ENCODE measurements at regions not wholly inside any gene's neighbourhood (a gene's known extent, or its start where the extent isn't known, plus 50 kb on each side); places are given as distances from the start of the nearest gene placed in this dataset.
"Not testable (repeated sequence)": the region's sequence is repeated elsewhere in the genome, so short reads cannot be mapped to it uniquely, and the experiment has no call there.

- Histone ChIP-seq H3K4me1 (ENCODE audit: control insufficient read depth, insufficient read depth, low read length) (no peaks in the 10 kb centered on the region), H3K27me3 (ENCODE audit: control insufficient read depth, insufficient read depth, low read length, poor library complexity, severe bottlenecking) (no peaks in the 10 kb centered on the region), H3K36me3 (ENCODE audit: control insufficient read depth, insufficient read depth, low read length) (no peaks in the 10 kb centered on the region), H3K27ac (ENCODE audit: insufficient read depth, low read depth, low read length, poor library complexity, severe bottlenecking) (no peak overlapping the region), H3K9me3 (ENCODE audit: control insufficient read depth, low read length) (no peaks in the 10 kb centered on the region), H3K4me3 (ENCODE audit: insufficient read depth, low read depth, low read length) (no peak overlapping the region)
- 90 to 96% methylated on average over 3 of the region's 3 CpGs for WGBS, 2 experiments
These were observed 140.6 kb upstream of the HSF2 start for GRCh38 chr6:122258839-122259238.

GRCh38 chr6:122264557-122264956 lies 134.9 kb upstream of the HSF2 start:
- WGBS, 2 experiments: 26 to 34% methylated on average over 2 of the region's 2 CpGs

GRCh38 chr6:122265755-122266154 lies 133.7 kb upstream of the HSF2 start:
- H3K9me3 ChIP-seq (ENCODE audit: control insufficient read depth, low read length): no peaks in the 10 kb centered on the region
- H3K27ac ChIP-seq (ENCODE audit: insufficient read depth, low read depth, low read length, poor library complexity, severe bottlenecking): no peak overlapping the region
- peaks cover 3% of the 10 kb centered on the region for H3K4me1 ChIP-seq (ENCODE audit: control insufficient read depth, insufficient read depth, low read length)
- 92 to 100% methylated on average over 1 of the region's 1 CpG for WGBS, 2 experiments
- no peaks in the 10 kb centered on the region for H3K27me3 ChIP-seq (ENCODE audit: control insufficient read depth, insufficient read depth, low read length, poor library complexity, severe bottlenecking)
- no peaks in the 10 kb centered on the region for H3K36me3 ChIP-seq (ENCODE audit: control insufficient read depth, insufficient read depth, low read length)
- H3K4me3 ChIP-seq (ENCODE audit: insufficient read depth, low read depth, low read length): no peak overlapping the region

More at GRCh38 chr6:122264557-122264956, 134.9 kb upstream of the HSF2 start:
- no peak overlapping the region for H3K27ac ChIP-seq (ENCODE audit: insufficient read depth, low read depth, low read length, poor library complexity, severe bottlenecking)
- H3K27me3 ChIP-seq (ENCODE audit: control insufficient read depth, insufficient read depth, low read length, poor library complexity, severe bottlenecking): no peaks in the 10 kb centered on the region
- H3K9me3 ChIP-seq (ENCODE audit: control insufficient read depth, low read length): no peaks in the 10 kb centered on the region
- no peak overlapping the region for H3K4me3 ChIP-seq (ENCODE audit: insufficient read depth, low read depth, low read length)
- no peaks in the 10 kb centered on the region for H3K36me3 ChIP-seq (ENCODE audit: control insufficient read depth, insufficient read depth, low read length)
- H3K4me1 ChIP-seq (ENCODE audit: control insufficient read depth, insufficient read depth, low read length): peaks cover 3% of the 10 kb centered on the region

GRCh38 chr6:122268394-122268793 lies 131.1 kb upstream of the HSF2 start:
- Histone ChIP-seq H3K27me3 (ENCODE audit: control insufficient read depth, insufficient read depth, low read length, poor library complexity, severe bottlenecking) (no peaks in the 10 kb centered on the region), H3K27ac (ENCODE audit: insufficient read depth, low read depth, low read length, poor library complexity, severe bottlenecking) (no peak overlapping the region), H3K36me3 (ENCODE audit: control insufficient read depth, insufficient read depth, low read length) (no peaks in the 10 kb centered on the region), H3K4me3 (ENCODE audit: insufficient read depth, low read depth, low read length) (no peak overlapping the region), H3K9me3 (ENCODE audit: control insufficient read depth, low read length) (no peaks in the 10 kb centered on the region), H3K4me1 (ENCODE audit: control insufficient read depth, insufficient read depth, low read length) (peaks cover 3% of the 10 kb centered on the region)
- WGBS, 2 experiments: 100% methylated on average over 1 of the region's 2 CpGs; no CpG with 5 or more reads in 1 of the 2 experiments

- WGBS, 2 experiments: 81 to 100% methylated on average over 1 of the region's 1 CpG
- H3K4me1 ChIP-seq (ENCODE audit: control insufficient read depth, insufficient read depth, low read length): no peaks in the 10 kb centered on the region
- no peaks in the 10 kb centered on the region for H3K27me3 ChIP-seq (ENCODE audit: control insufficient read depth, insufficient read depth, low read length, poor library complexity, severe bottlenecking)
- no peaks in the 10 kb centered on the region for H3K9me3 ChIP-seq (ENCODE audit: control insufficient read depth, low read length)
- no peak overlapping the region for H3K27ac ChIP-seq (ENCODE audit: insufficient read depth, low read depth, low read length, poor library complexity, severe bottlenecking)
- no peaks in the 10 kb centered on the region for H3K36me3 ChIP-seq (ENCODE audit: control insufficient read depth, insufficient read depth, low read length)
- H3K4me3 ChIP-seq (ENCODE audit: insufficient read depth, low read depth, low read length): no peak overlapping the region
These were observed 122.8 kb upstream of the HSF2 start for GRCh38 chr6:122276637-122277036.

- H3K27me3 ChIP-seq (ENCODE audit: control insufficient read depth, insufficient read depth, low read length, poor library complexity, severe bottlenecking); H3K4me1 ChIP-seq (ENCODE audit: control insufficient read depth, insufficient read depth, low read length); H3K27ac ChIP-seq (ENCODE audit: insufficient read depth, low read depth, low read length, poor library complexity, severe bottlenecking); H3K36me3 ChIP-seq (ENCODE audit: control insufficient read depth, insufficient read depth, low read length); H3K4me3 ChIP-seq (ENCODE audit: insufficient read depth, low read depth, low read length); H3K9me3 ChIP-seq (ENCODE audit: control insufficient read depth, low read length): not testable (repeated sequence)
- 94 to 95% methylated on average over 52 of the region's 52 CpGs for WGBS, 2 experiments
These were observed 119.1 kb upstream of the HSF2 start for GRCh38 chr6:122280105-122281021.

GRCh38 chr6:122283884-122284283 lies 115.6 kb upstream of the HSF2 start:
- no peak overlapping the region for H3K4me3 ChIP-seq (ENCODE audit: insufficient read depth, low read depth, low read length)
- WGBS, 2 experiments: 91 to 93% methylated on average over 3 of the region's 4 CpGs
- H3K27ac ChIP-seq (ENCODE audit: insufficient read depth, low read depth, low read length, poor library complexity, severe bottlenecking): no peak overlapping the region
- H3K27me3 ChIP-seq (ENCODE audit: control insufficient read depth, insufficient read depth, low read length, poor library complexity, severe bottlenecking): no peaks in the 10 kb centered on the region
- no peaks in the 10 kb centered on the region for H3K9me3 ChIP-seq (ENCODE audit: control insufficient read depth, low read length)
- H3K36me3 ChIP-seq (ENCODE audit: control insufficient read depth, insufficient read depth, low read length): no peaks in the 10 kb centered on the region
- no peaks in the 10 kb centered on the region for H3K4me1 ChIP-seq (ENCODE audit: control insufficient read depth, insufficient read depth, low read length)

GRCh38 chr6:122284848-122285247 lies 114.6 kb upstream of the HSF2 start:
- WGBS, 2 experiments: 86 to 93% methylated on average over 1 of the region's 1 CpG
- Histone ChIP-seq H3K4me1 (ENCODE audit: control insufficient read depth, insufficient read depth, low read length) (no peaks in the 10 kb centered on the region), H3K4me3 (ENCODE audit: insufficient read depth, low read depth, low read length) (no peak overlapping the region), H3K36me3 (ENCODE audit: control insufficient read depth, insufficient read depth, low read length) (no peaks in the 10 kb centered on the region), H3K27ac (ENCODE audit: insufficient read depth, low read depth, low read length, poor library complexity, severe bottlenecking) (no peak overlapping the region), H3K27me3 (ENCODE audit: control insufficient read depth, insufficient read depth, low read length, poor library complexity, severe bottlenecking) (no peaks in the 10 kb centered on the region), H3K9me3 (ENCODE audit: control insufficient read depth, low read length) (no peaks in the 10 kb centered on the region)

GRCh38 chr6:122285292-122285913 lies 114.0 kb upstream of the HSF2 start:
- no peaks in the 10 kb centered on the region for H3K4me1 ChIP-seq (ENCODE audit: control insufficient read depth, insufficient read depth, low read length)
- H3K4me3 ChIP-seq (ENCODE audit: insufficient read depth, low read depth, low read length): no peak overlapping the region
- no peaks in the 10 kb centered on the region for H3K36me3 ChIP-seq (ENCODE audit: control insufficient read depth, insufficient read depth, low read length)
- WGBS, 2 experiments: 87 to 94% methylated on average over 4 of the region's 4 CpGs
- no peak overlapping the region for H3K27ac ChIP-seq (ENCODE audit: insufficient read depth, low read depth, low read length, poor library complexity, severe bottlenecking)
- H3K9me3 ChIP-seq (ENCODE audit: control insufficient read depth, low read length): no peaks in the 10 kb centered on the region
- H3K27me3 ChIP-seq (ENCODE audit: control insufficient read depth, insufficient read depth, low read length, poor library complexity, severe bottlenecking): no peaks in the 10 kb centered on the region

- Histone ChIP-seq H3K27me3 (ENCODE audit: control insufficient read depth, insufficient read depth, low read length, poor library complexity, severe bottlenecking) (no peaks in the 10 kb centered on the region), H3K4me3 (ENCODE audit: insufficient read depth, low read depth, low read length) (no peak overlapping the region), H3K27ac (ENCODE audit: insufficient read depth, low read depth, low read length, poor library complexity, severe bottlenecking) (no peak overlapping the region), H3K4me1 (ENCODE audit: control insufficient read depth, insufficient read depth, low read length) (no peaks in the 10 kb centered on the region), H3K9me3 (ENCODE audit: control insufficient read depth, low read length) (no peaks in the 10 kb centered on the region), H3K36me3 (ENCODE audit: control insufficient read depth, insufficient read depth, low read length) (no peaks in the 10 kb centered on the region)
These were observed 112.9 kb upstream of the HSF2 start for GRCh38 chr6:122286512-122286911.
